Fibroblast of lung (primary cell): ENCODE measurements at regions not wholly inside any gene's neighbourhood (a gene's known extent, or its start where the extent isn't known, plus 50 kb on each side); places are given as distances from the start of the nearest gene placed in this dataset.

Source experiments
- DNase-seq, 2 donors: peaks; one replicate each; pipeline versions ENCODE4 v3.0.0 to v3.0.0-alpha.2; 2010; ENCODE audit warnings: low read depth in 2 of 2
- H2AFZ ChIP-seq: 2 replicates; pipeline ENCODE4 v1.5.1; 2012; ENCODE audit warnings: low read length, control low read depth, inconsistent platforms
- H3K27ac ChIP-seq: 2 replicates; pipeline ENCODE4 v1.5.1; 2011; ENCODE audit warnings: low read length, control low read depth; ENCODE audit not compliant: insufficient read depth
- H3K27me3 ChIP-seq: 2 replicates; pipeline ENCODE4 v1.5.1; 2011; ENCODE audit warnings: mild to moderate bottlenecking, low read length; ENCODE audit not compliant: control insufficient read depth, insufficient read depth
- H3K36me3 ChIP-seq: 2 replicates; pipeline ENCODE4 v1.5.1; 2011; ENCODE audit warnings: low read length; ENCODE audit not compliant: control insufficient read depth, insufficient read depth
- H3K4me1 ChIP-seq: 2 replicates; pipeline ENCODE4 v1.5.1; 2011; ENCODE audit warnings: low read length; ENCODE audit not compliant: control insufficient read depth, insufficient read depth; ENCODE audit errors: extremely low read depth
- H3K4me2 ChIP-seq: 2 replicates; pipeline ENCODE4 v1.5.1; 2011; ENCODE audit warnings: low read length, control low read depth; ENCODE audit not compliant: insufficient read depth; ENCODE audit errors: extremely low read depth
- H3K4me3 ChIP-seq, 4 experiments: fragments of 200-600 bp in 1 of 4; sonication (generic) in 1 of 4; replicated peaks in 1 of 4; 2 replicates each; pipeline ENCODE4 v1.5.1; 2011 to 2016; ENCODE audit warnings: low read length in 4 of 4, low read depth in 3 of 4, mild to moderate bottlenecking in 3 of 4, control low read depth in 2 of 4, inconsistent platforms in 1 of 4, mixed read lengths in 1 of 4; ENCODE audit not compliant: insufficient read depth in 1 of 4; ENCODE audit errors: control extremely low read depth in 1 of 4
- H3K79me2 ChIP-seq: 2 replicates; pipeline ENCODE4 v1.5.1; 2012; ENCODE audit warnings: mild to moderate bottlenecking, low read length, inconsistent platforms; ENCODE audit not compliant: control insufficient read depth, insufficient read depth
- H3K9ac ChIP-seq: 2 replicates; pipeline ENCODE4 v1.5.1; 2011; ENCODE audit warnings: mild to moderate bottlenecking, low read length, control low read depth; ENCODE audit not compliant: insufficient read depth
- H3K9me3 ChIP-seq: 2 replicates; pipeline ENCODE4 v1.5.1; 2012; ENCODE audit warnings: low read depth, low read length; ENCODE audit not compliant: control insufficient read depth, insufficient read depth
- H4K20me1 ChIP-seq: 2 replicates; pipeline ENCODE4 v1.5.1; 2011; ENCODE audit warnings: low read length; ENCODE audit not compliant: control insufficient read depth, insufficient read depth; ENCODE audit errors: extremely low read depth
- CTCF ChIP-seq, 2 donors: IDR thresholded peaks in 1 of 2; conservative IDR thresholded peaks in 1 of 2; 1 replicate in 1 of 2; 2 replicates in 1 of 2; pipeline ENCODE4 v1.5.1; 2011 to 2012; ENCODE audit warnings: low read length in 2 of 2, control low read depth in 1 of 2, inconsistent platforms in 1 of 2, low read depth in 1 of 2, mild to moderate bottlenecking in 1 of 2
- EZH2 ChIP-seq: IDR thresholded peaks from 2 replicates; pipeline ENCODE4 v1.5.1; 2012; ENCODE audit warnings: low read length, control low read depth, mild to moderate bottlenecking; ENCODE audit errors: missing control alignments

GRCh38 chr4:183783306-183783705 is 121.8 kb upstream of the STOX2 start:
- no peak overlapping the region for H3K9ac ChIP-seq
- no peak overlapping the region for H3K4me2 ChIP-seq
- H3K4me3 ChIP-seq, result no peak overlapping the region
- no peak for TF ChIP-seq CTCF (conservative IDR thresholded peaks at IDR 0.05 in 1 of 2, IDR thresholded peaks at IDR 0.05 in 1 of 2; ENCODE audit: low read depth in 1 of 2, low read length in 2 of 2)
- TF ChIP-seq EZH2, result no peak
- no peak overlapping the region for H2AFZ ChIP-seq
- H3K36me3 ChIP-seq, result no peaks in the 10 kb centered on the region
- no peaks in the 10 kb centered on the region for H3K4me1 ChIP-seq
- no peaks in the 10 kb centered on the region for H4K20me1 ChIP-seq
- no peak for DNase-seq
- H3K27ac ChIP-seq, result no peak overlapping the region
- no peaks in the 10 kb centered on the region for H3K79me2 ChIP-seq
- no peaks in the 10 kb centered on the region for H3K27me3 ChIP-seq
- no peaks in the 10 kb centered on the region for H3K9me3 ChIP-seq

GRCh38 chr4:183783991-183784553 is 121.0 kb upstream of the STOX2 start:
- Histone ChIP-seq H2AFZ (no peak overlapping the region), H3K4me3 (no peak overlapping the region), H3K9me3 (no peaks in the 10 kb centered on the region), H3K27ac (no peak overlapping the region), H4K20me1 (no peaks in the 10 kb centered on the region), H3K4me1 (no peaks in the 10 kb centered on the region), H3K27me3 (no peaks in the 10 kb centered on the region), H3K79me2 (no peaks in the 10 kb centered on the region), H3K36me3 (no peaks in the 10 kb centered on the region), H3K4me2 (no peak overlapping the region), H3K9ac (no peak overlapping the region)
- DNase-seq, result peak; percentile 4 to 56
- no peak for TF ChIP-seq CTCF (conservative IDR thresholded peaks at IDR 0.05 in 1 of 2, IDR thresholded peaks at IDR 0.05 in 1 of 2; ENCODE audit: low read depth in 1 of 2, low read length in 2 of 2)
- no peak for TF ChIP-seq EZH2

GRCh38 chr4:183788308-183788905 is 116.7 kb upstream of the STOX2 start:
- Histone ChIP-seq H3K27me3 (no peaks in the 10 kb centered on the region), H3K27ac (no peak overlapping the region), H3K4me3 (no peak overlapping the region), H3K36me3 (no peaks in the 10 kb centered on the region), H3K9me3 (no peaks in the 10 kb centered on the region), H3K4me2 (no peak overlapping the region), H3K79me2 (no peaks in the 10 kb centered on the region), H3K9ac (no peak overlapping the region), H4K20me1 (no peaks in the 10 kb centered on the region), H3K4me1 (no peaks in the 10 kb centered on the region), H2AFZ (no peak overlapping the region)
- DNase-seq, result no peak
- TF ChIP-seq EZH2, result no peak
- TF ChIP-seq CTCF (conservative IDR thresholded peaks at IDR 0.05 in 1 of 2, IDR thresholded peaks at IDR 0.05 in 1 of 2; ENCODE audit: low read depth in 1 of 2, low read length in 2 of 2), result no peak
